Glomerular visceral epithelial cell (primary cell): ENCODE measurements at regions not wholly inside any gene's neighbourhood (a gene's known extent, or its start where the extent isn't known, plus 50 kb on each side); places are given as distances from the start of the nearest gene placed in this dataset.
A peak's percentile ranks its signal among the peaks of the same experiment; 100 is the strongest.

Source experiments
- DNase-seq: peaks from one replicate; pipeline ENCODE4 v3.0.0-alpha.2; 2016; ENCODE audit errors: extremely low spot score

DNA sequence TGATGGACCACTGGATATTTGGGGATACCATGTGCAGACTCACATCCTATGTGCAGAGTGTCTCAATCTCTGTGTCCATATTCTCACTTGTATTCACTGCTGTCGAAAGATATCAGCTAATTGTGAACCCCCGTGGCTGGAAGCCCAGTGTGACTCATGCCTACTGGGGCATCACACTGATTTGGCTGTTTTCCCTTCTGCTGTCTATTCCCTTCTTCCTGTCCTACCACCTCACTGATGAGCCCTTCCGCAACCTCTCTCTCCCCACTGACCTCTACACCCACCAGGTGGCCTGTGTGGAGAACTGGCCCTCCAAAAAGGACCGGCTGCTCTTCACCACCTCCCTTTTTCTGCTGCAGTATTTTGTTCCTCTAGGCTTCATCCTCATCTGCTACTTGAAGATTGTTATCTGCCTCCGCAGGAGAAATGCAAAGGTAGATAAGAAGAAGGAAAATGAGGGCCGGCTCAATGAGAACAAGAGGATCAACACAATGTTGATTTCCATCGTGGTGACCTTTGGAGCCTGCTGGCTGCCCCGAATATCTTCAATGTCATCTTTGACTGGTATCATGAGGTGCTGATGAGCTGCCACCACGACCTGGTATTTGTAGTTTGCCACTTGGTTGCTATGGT, 54.5 kb upstream of the HNRNPA0 start:
- DNase-seq, result peak; percentile 39

- DNase-seq, result no peak
These were observed 52.3 kb upstream of the MYOT start for GRCh38 chr5:137815202-137815990.
